HepG2 (cell line): ENCODE measurements at regions not wholly inside any gene's neighbourhood (a gene's known extent, or its start where the extent isn't known, plus 50 kb on each side); places are given as distances from the start of the nearest gene placed in this dataset.
"Not testable (repeated sequence)": the region's sequence is repeated elsewhere in the genome, so short reads cannot be mapped to it uniquely, and the experiment has no call there.

ENCODE experiments used
- ATAC-seq: fragments of 200-7000 bp; cut with Tn5 transposase; 3 replicates; pipeline ENCODE4 v1.9.1; 2020; ENCODE audit warnings: mild to moderate bottlenecking, moderate library complexity
- BruUV-seq: library from RNA; stranded (reverse); fragments of 400-500 nt; replicated peaks from 2 replicates; lab custom pipeline; 2021; lab: Mats Ljungman, UMichigan
- CTCF ChIA-PET: fragments of 300-600 bp; formaldehyde crosslinking; extraction: SDS; loops from one replicate; lab custom pipeline; 2021; ENCODE audit warnings: low total read pairs, inconsistent platforms, low intra/inter-chr PET ratio; lab: Yijun Ruan, JAX
- POLR2A ChIA-PET: fragments of 350-600 bp; sonication (Branson Sonifier 250); formaldehyde crosslinking; loops from one replicate; lab custom pipeline; 2020; ENCODE audit warnings: antibody characterized with exemption, inconsistent platforms; lab: Yijun Ruan, JAX
- DNase-seq: peaks from one replicate; pipeline ENCODE4 v3.0.0-alpha.2; 2015; ENCODE audit warnings: low spot score
- FAIRE-seq: peaks from 3 replicates; lab custom pipeline; 2011; peaks lifted over from hg19 to GRCh38; lab: Jason Lieb, UNC
- H2AFZ ChIP-seq: one replicate; pipeline ENCODE4 v1.6.1; 2011; ENCODE audit warnings: low read length, inconsistent platforms
- H3K27ac ChIP-seq: fragments of 300-600 bp; 3 replicates; pipeline ENCODE4 v1.8.0; 2011; ENCODE audit warnings: mixed run types, mild to moderate bottlenecking, mixed read lengths, low read length, inconsistent platforms; ENCODE audit not compliant: insufficient read depth; ENCODE audit errors: extremely low read length
- H3K27me3 ChIP-seq, 2 experiments: fragments of 200-600 bp in 1 of 2; 2 replicates in 1 of 2; 3 replicates in 1 of 2; pipeline versions ENCODE4 v1.6.0 to v1.8.0; 2011; ENCODE audit warnings: low read length in 2 of 2, mild to moderate bottlenecking in 2 of 2, moderate library complexity in 2 of 2, inconsistent platforms in 1 of 2; ENCODE audit not compliant: insufficient read depth in 2 of 2, control insufficient read depth in 1 of 2
- H3K36me3 ChIP-seq, 2 experiments: fragments of 200-600 bp in 1 of 2; replicated peaks in 1 of 2; 2 replicates in 1 of 2; 3 replicates in 1 of 2; pipeline versions ENCODE4 v1.5.1 to v1.8.0; 2011; ENCODE audit warnings: low read length in 2 of 2, inconsistent platforms in 1 of 2; ENCODE audit not compliant: insufficient read depth in 2 of 2, control insufficient read depth in 1 of 2
- H3K4me1 ChIP-seq: 2 replicates; pipeline ENCODE4 v1.5.1; 2012; ENCODE audit warnings: low read length, inconsistent platforms; ENCODE audit not compliant: insufficient read depth
- H3K4me2 ChIP-seq: 2 replicates; pipeline ENCODE4 v1.6.0; 2011; ENCODE audit warnings: low read depth, low read length, inconsistent platforms
- H3K4me3 ChIP-seq, 3 experiments: fragments of 200-600 bp in 1 of 3; sonication (generic), shearing (Covaris generic) in 1 of 3; replicated peaks in 1 of 3; 2 replicates each; pipeline ENCODE4 v1.5.1; 2011 to 2016; ENCODE audit warnings: low read length in 3 of 3, inconsistent platforms in 2 of 3, low read depth in 2 of 3, mild to moderate bottlenecking in 2 of 3, control low read depth in 1 of 3, mixed read lengths in 1 of 3; ENCODE audit not compliant: insufficient read depth in 1 of 3
- H3K79me2 ChIP-seq: one replicate; pipeline ENCODE4 v1.6.1; 2011; ENCODE audit warnings: low read length, inconsistent platforms; ENCODE audit not compliant: insufficient read depth
- H3K9ac ChIP-seq: 2 replicates; pipeline ENCODE4 v1.6.0; 2011; ENCODE audit warnings: mild to moderate bottlenecking, low read depth, low read length, inconsistent platforms; ENCODE audit not compliant: insufficient read depth
- H3K9me3 ChIP-seq: 2 replicates; pipeline ENCODE4 v1.5.1; 2012; ENCODE audit warnings: mild to moderate bottlenecking, low read length
- H4K20me1 ChIP-seq: 2 replicates; pipeline ENCODE4 v1.6.0; 2011; ENCODE audit warnings: inconsistent platforms, mild to moderate bottlenecking, low read length, moderate library complexity; ENCODE audit not compliant: insufficient read depth
- ATF7 ChIP-seq, 2 experiments: fragments of 450-650 bp in 1 of 2; sonication (generic) in 1 of 2; formaldehyde crosslinking in 1 of 2; IDR thresholded peaks; 2 replicates each; pipeline versions ENCODE4 v1.4.0 to v1.6.1; 2016 to 2020; ENCODE audit warnings: antibody characterized with exemption in 1 of 2, mild to moderate bottlenecking in 1 of 2, missing genetic modification reagents in 1 of 2
- CREB1 ChIP-seq, 2 experiments: fragments of 450-650 bp in 1 of 2; IDR thresholded peaks; 2 replicates each; pipeline ENCODE4 v1.6.1; 2016 to 2017; ENCODE audit warnings: control low read depth in 1 of 2, mild to moderate bottlenecking in 1 of 2, missing compliant biosample characterization in 1 of 2, missing genetic modification characterization in 1 of 2
- WGBS: methylation state at CpG from one replicate; pipeline ENCODE4 v1.1.6; 2017; ENCODE audit warnings: low lambda C conversion rate; 5-methylcytosine and 5-hydroxymethylcytosine counted together
- in situ Hi-C: cut with HindIII; loops from 2 replicates; pipeline ENCODE4 v1.10.0; 2017; ENCODE audit warnings: low pct_unique_long_range_greater_than_20kb; ENCODE audit not compliant: extremely low pct_ligation_motif_present
- intact Hi-C: fragments of 100-400 bp; cut with micrococcal nuclease; formaldehyde crosslinking; loops from one replicate; pipeline ENCODE4 v1.10.0; 2022; ENCODE audit not compliant: unreplicated experiment

GRCh38 chr22:12613907-12614306, 2914.1 kb upstream of the OR11H1 start:
- BruUV-seq; H3K36me3 ChIP-seq; H3K27ac ChIP-seq; H3K79me2 ChIP-seq; H3K9ac ChIP-seq; intact Hi-C loops; FAIRE-seq; H3K27me3 ChIP-seq; POLR2A ChIA-PET; H2AFZ ChIP-seq; H3K4me1 ChIP-seq; ATAC-seq; in situ Hi-C loops; DNase-seq; H4K20me1 ChIP-seq; CTCF ChIA-PET; H3K4me3 ChIP-seq; H3K4me2 ChIP-seq; TF ChIP-seq ATF7, CREB1 (CRISPR knock-in tag; IDR thresholded peaks at IDR 0.05): not testable (repeated sequence)
- H3K9me3 ChIP-seq, result peaks cover 19% of the 10 kb centered on the region
- WGBS, result 37% methylated on average over 4 of the region's 4 CpGs
- TF ChIP-seq ATF7 (IDR thresholded peaks at IDR 0.05), result peak; percentile 69
- TF ChIP-seq CREB1 (IDR thresholded peaks at IDR 0.05), result peak; percentile 53

- H3K27ac ChIP-seq, BruUV-seq, H3K27me3 ChIP-seq, H3K4me2 ChIP-seq, POLR2A ChIA-PET, H3K79me2 ChIP-seq, DNase-seq, H3K9ac ChIP-seq, CTCF ChIA-PET, H3K4me1 ChIP-seq, in situ Hi-C loops, intact Hi-C loops, H4K20me1 ChIP-seq, H2AFZ ChIP-seq, H3K4me3 ChIP-seq, H3K36me3 ChIP-seq, ATAC-seq, FAIRE-seq: not testable (repeated sequence)
- 44% methylated on average over 4 of the region's 4 CpGs for WGBS
- H3K9me3 ChIP-seq, result peaks cover 32% of the 10 kb centered on the region
Measured at GRCh38 chr22:12626894-12627293, 2901.1 kb upstream of the OR11H1 start.

- FAIRE-seq, H3K4me3 ChIP-seq, H3K4me2 ChIP-seq, H3K27me3 ChIP-seq, ATAC-seq, CTCF ChIA-PET, DNase-seq, H3K79me2 ChIP-seq, H3K36me3 ChIP-seq, intact Hi-C loops, H4K20me1 ChIP-seq, BruUV-seq, H3K27ac ChIP-seq, in situ Hi-C loops, H3K9ac ChIP-seq, POLR2A ChIA-PET, H3K4me1 ChIP-seq, H2AFZ ChIP-seq: not testable (repeated sequence)
- H3K9me3 ChIP-seq, result peaks cover 33% of the 10 kb centered on the region
- WGBS, result 19% methylated on average over 2 of the region's 2 CpGs
Measured at GRCh38 chr22:12629815-12630214, 2898.2 kb upstream of the OR11H1 start.

GRCh38 chr22:12630965-12631364, 2897.0 kb upstream of the OR11H1 start:
- H4K20me1 ChIP-seq, H2AFZ ChIP-seq, H3K79me2 ChIP-seq, CTCF ChIA-PET, H3K36me3 ChIP-seq, H3K4me1 ChIP-seq, H3K27me3 ChIP-seq, intact Hi-C loops, ATAC-seq, BruUV-seq, DNase-seq, in situ Hi-C loops, H3K4me2 ChIP-seq, H3K9ac ChIP-seq, H3K4me3 ChIP-seq, FAIRE-seq, H3K27ac ChIP-seq, POLR2A ChIA-PET: not testable (repeated sequence)
- WGBS, result 22% methylated on average over 3 of the region's 3 CpGs
- H3K9me3 ChIP-seq, result peaks cover 41% of the 10 kb centered on the region
